Right lobe of liver (tissue), 4 donors: ENCODE measurements at regions not wholly inside any gene's neighbourhood (a gene's known extent, or its start where the extent isn't known, plus 50 kb on each side); places are given as distances from the start of the nearest gene placed in this dataset.

Experiments
- CTCF ChIP-seq, 4 donors: fragments of 200-600 bp in 3 of 4; fragments of 450-650 bp in 1 of 4; IDR thresholded peaks; one replicate each; pipeline versions ENCODE4 v1.5.1 to v1.8.0; 2016 to 2022; ENCODE audit warnings: antibody characterized with exemption in 4 of 4, mild to moderate bottlenecking in 2 of 4
- POLR2A ChIP-seq: fragments of 450-650 bp; IDR thresholded peaks from one replicate; pipeline ENCODE4 v1.6.1; 2017; ENCODE audit warnings: antibody characterized with exemption, mild to moderate bottlenecking
- donor health status: DM: no; HTN: no; CAD: no.
- donor health status: DM: no; HTN: no; CAD: no.
- donor health status: DM: no; HTN: yes; CAD: no.

GRCh38 chr4:113826421-113826820 lies 64.9 kb upstream of the CAMK2D start:
- TF ChIP-seq CTCF (IDR thresholded peaks at IDR 0.05) (no peak), POLR2A (no peak)
